ENCODE measurements at regions not wholly inside any gene's neighbourhood (a gene's known extent, or its start where the extent isn't known, plus 50 kb on each side); places are given as distances from the start of the nearest gene placed in this dataset.

GRCh38 chr17:62140836-62141235, 75.8 kb upstream of the MED13 start (continued):
- TF ChIP-seq ZNF462 (CRISPR knock-in tag; IDR thresholded peaks at IDR 0.05) = no peak

- no peak overlapping the region for H3K27ac Mint-ChIP-seq
- H3K4me1 Mint-ChIP-seq = peaks cover 9% of the 10 kb centered on the region
- Histone ChIP-seq H3K4me3 (no peak overlapping the region), H3K4me1 (ENCODE audit: insufficient read depth) (no peaks in the 10 kb centered on the region), H3K27ac (ENCODE audit: low read depth) (no peak overlapping the region), H2AFZ (peak overlapping the region; percentile 47), H3F3A (replicated peaks; ENCODE audit: low read depth) (no peaks in the 10 kb centered on the region), H3K27me3 (ENCODE audit: insufficient read depth) (0 out of 2 replicates have a peak, but pooled peaks cover 5% of the 10 kb centered on the region), H3K79me2 (replicated peaks; ENCODE audit: insufficient read depth) (no peaks in the 10 kb centered on the region), H3K36me3 (ENCODE audit: insufficient read depth) (no peaks in the 10 kb centered on the region), H4K20me1 (replicated peaks; ENCODE audit: insufficient read depth) (no peaks in the 10 kb centered on the region), H3K4me2 (no peak overlapping the region), H3K9me2 (ENCODE audit: insufficient read depth) (peaks cover 9% of the 10 kb centered on the region; the same call in 1 of the 2 replicates)
- TF ChIP-seq JUNB (IDR thresholded peaks at IDR 0.05; ENCODE audit: unreplicated experiment) (no peak), EZH2 (IDR thresholded peaks at IDR 0.05; ENCODE audit: low read depth, unreplicated experiment) (no peak), REST (IDR thresholded peaks at IDR 0.05; ENCODE audit: unreplicated experiment) (no peak), ZNF331 (CRISPR knock-in tag; IDR thresholded peaks at IDR 0.05; ENCODE audit: low read depth) (no peak), ZNF114 (CRISPR knock-in tag; IDR thresholded peaks at IDR 0.05) (no peak), NANOG (IDR thresholded peaks at IDR 0.05; ENCODE audit: borderline replicate concordance) (no peak), CREB1 (CRISPR knock-in tag; IDR thresholded peaks at IDR 0.05; ENCODE audit: low read depth) (no peak), ETS1 (IDR thresholded peaks at IDR 0.05) (no peak), STAT1 (IDR thresholded peaks at IDR 0.05; ENCODE audit: unreplicated experiment) (no peak), EZH2phosphoT487 (IDR thresholded peaks at IDR 0.05; ENCODE audit: unreplicated experiment) (no peak)
- ATAC-seq = no peak
- H3K36me3 Mint-ChIP-seq (ENCODE audit: low read depth) = no peaks in the 10 kb centered on the region; the same call in 2 of the 3 replicates
- no peak for DNase-seq (ENCODE audit: low spot score)
- H3K27me3 Mint-ChIP-seq (ENCODE audit: insufficient read depth, low read depth, poor library complexity) = peaks cover 9% of the 10 kb centered on the region
- no peaks in the 10 kb centered on the region; the same call in 1 of the 3 replicates for H3K9me3 Mint-ChIP-seq
- H3K4me3 Mint-ChIP-seq = no peak overlapping the region
Observed at GRCh38 chr17:62140376-62140775, 75.3 kb upstream of the MED13 start.
